ENCODE measurements at regions not wholly inside any gene's neighbourhood (a gene's known extent, or its start where the extent isn't known, plus 50 kb on each side); places are given as distances from the start of the nearest gene placed in this dataset.
"Not testable (repeated sequence)": the region's sequence is repeated elsewhere in the genome, so short reads cannot be mapped to it uniquely, and the experiment has no call there.

DNA sequence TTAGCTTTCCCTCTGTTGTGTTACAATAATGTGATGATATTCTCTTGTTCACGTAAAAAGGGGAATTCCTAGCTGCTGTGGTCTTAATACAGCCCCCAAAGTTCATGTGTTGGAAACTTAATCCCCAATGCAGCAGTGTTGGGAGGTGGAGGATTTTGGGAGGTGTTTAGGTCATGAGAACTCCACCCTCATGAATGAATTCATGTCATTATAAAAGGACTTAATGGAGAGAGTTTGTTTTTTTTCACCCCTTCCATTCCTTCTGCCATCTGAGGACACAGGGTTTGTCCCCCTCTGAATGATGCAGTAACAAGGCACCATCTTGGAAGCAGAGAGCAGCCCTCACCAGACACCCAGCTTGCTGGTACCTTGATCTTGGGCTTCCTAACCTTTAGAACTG, 253.4 kb upstream of the DDHD1 start:
- H3K36me3 Mint-ChIP-seq (ENCODE audit: low read depth): no peaks in the 10 kb centered on the region
- H3K27ac Mint-ChIP-seq: no peak overlapping the region
- H3K9me3 Mint-ChIP-seq: no peaks in the 10 kb centered on the region
- H3K4me1 Mint-ChIP-seq (ENCODE audit: low read depth): no peaks in the 10 kb centered on the region
- no peaks in the 10 kb centered on the region for H3K27me3 Mint-ChIP-seq (ENCODE audit: low read depth)
- no peak overlapping the region for H3K4me3 Mint-ChIP-seq (ENCODE audit: low read depth)
- DNase-seq (ENCODE audit: low spot score): no peak
- intact Hi-C loops (cut with micrococcal nuclease): no loop called here

DNA sequence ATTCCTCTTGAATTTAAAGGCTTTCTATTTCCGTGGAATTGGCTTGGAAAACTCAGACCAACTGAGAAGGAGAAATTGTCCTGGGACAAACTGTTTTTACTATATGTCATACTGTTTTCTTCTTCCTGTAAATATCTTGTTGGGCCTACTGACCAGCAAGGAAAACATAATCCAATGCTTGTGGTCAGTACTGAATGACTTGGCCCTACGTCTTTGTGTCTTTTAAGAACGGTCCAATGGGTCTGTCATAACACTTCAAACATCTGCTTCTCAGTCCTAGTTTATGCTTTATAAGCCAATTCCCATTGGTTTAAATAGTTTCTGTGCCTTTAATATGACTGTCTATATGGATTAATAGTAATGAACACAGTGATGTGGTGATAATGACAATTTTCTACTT, 248.5 kb upstream of the DDHD1 start:
- Mint-ChIP-seq H3K36me3 (ENCODE audit: low read depth) (no peaks in the 10 kb centered on the region), H3K4me1 (ENCODE audit: low read depth) (no peaks in the 10 kb centered on the region), H3K27me3 (ENCODE audit: low read depth) (no peaks in the 10 kb centered on the region), H3K27ac (no peak overlapping the region), H3K9me3 (no peaks in the 10 kb centered on the region), H3K4me3 (ENCODE audit: low read depth) (no peak overlapping the region)
- DNase-seq (ENCODE audit: low spot score): no peak
- intact Hi-C loops (cut with micrococcal nuclease): no loop called here

DNA sequence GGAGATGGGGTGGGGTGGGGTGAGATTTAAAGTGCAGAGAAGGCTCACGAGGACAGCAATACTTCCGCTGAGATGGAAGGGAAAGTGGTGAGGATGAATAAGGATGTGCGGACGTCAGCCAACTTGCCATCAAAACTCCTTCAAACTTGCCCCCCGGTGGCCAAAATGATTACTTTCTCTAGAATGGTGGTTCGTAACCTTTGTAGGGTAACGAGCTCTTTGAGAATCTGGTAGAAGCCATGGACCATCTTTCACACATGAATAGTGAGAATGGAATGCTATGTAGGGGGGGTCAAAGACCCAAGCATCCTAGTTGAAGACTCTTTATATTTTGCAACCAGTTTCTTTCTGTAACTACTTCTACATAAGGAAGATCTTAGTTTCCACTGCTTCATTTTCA, 245.9 kb upstream of the DDHD1 start:
- Mint-ChIP-seq H3K27ac (no peak overlapping the region), H3K27me3 (ENCODE audit: low read depth) (no peaks in the 10 kb centered on the region), H3K9me3 (peaks cover 16% of the 10 kb centered on the region), H3K36me3 (ENCODE audit: low read depth) (no peaks in the 10 kb centered on the region), H3K4me1 (ENCODE audit: low read depth) (no peaks in the 10 kb centered on the region), H3K4me3 (ENCODE audit: low read depth) (no peak overlapping the region)
- intact Hi-C loops (cut with micrococcal nuclease): no loop called here
- DNase-seq (ENCODE audit: low spot score): no peak

- Mint-ChIP-seq H3K27ac (no peak overlapping the region), H3K36me3 (ENCODE audit: low read depth) (no peaks in the 10 kb centered on the region), H3K9me3 (peaks cover 17% of the 10 kb centered on the region), H3K4me1 (ENCODE audit: low read depth) (no peaks in the 10 kb centered on the region), H3K4me3 (ENCODE audit: low read depth) (no peak overlapping the region), H3K27me3 (ENCODE audit: low read depth) (no peaks in the 10 kb centered on the region)
- intact Hi-C loops (cut with micrococcal nuclease): no loop called here
- DNase-seq (ENCODE audit: low spot score): no peak
Measured at GRCh38 chr14:53398616-53399015, 245.5 kb upstream of the DDHD1 start.

DNA sequence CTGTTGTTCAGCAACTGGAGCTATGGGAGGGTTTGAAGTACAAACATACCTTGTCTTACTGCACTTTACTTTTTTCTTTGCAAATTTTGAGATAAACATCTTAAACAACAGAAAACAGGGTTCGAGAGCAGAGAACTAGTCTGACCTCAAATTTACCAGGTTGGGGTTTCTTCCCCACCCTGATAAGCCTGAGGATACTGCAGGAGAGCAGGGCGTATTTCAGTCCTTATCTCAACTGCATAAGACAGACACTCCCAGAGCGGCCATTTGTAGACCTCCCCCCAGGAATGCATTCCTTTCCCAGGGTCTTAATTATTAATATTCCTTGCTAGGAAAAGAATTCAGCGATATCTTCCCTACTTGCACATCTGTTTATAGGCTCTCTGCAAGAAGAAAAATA, 242.1 kb upstream of the DDHD1 start:
- H3K9me3 Mint-ChIP-seq: peaks cover 17% of the 10 kb centered on the region
- H3K4me3 Mint-ChIP-seq (ENCODE audit: low read depth); H3K27ac Mint-ChIP-seq; H3K36me3 Mint-ChIP-seq (ENCODE audit: low read depth); intact Hi-C loops (cut with micrococcal nuclease); H3K27me3 Mint-ChIP-seq (ENCODE audit: low read depth); H3K4me1 Mint-ChIP-seq (ENCODE audit: low read depth); DNase-seq (ENCODE audit: low spot score): not testable (repeated sequence)

- no peak for DNase-seq (ENCODE audit: low spot score)
- Mint-ChIP-seq H3K9me3 (peaks cover 17% of the 10 kb centered on the region), H3K27me3 (ENCODE audit: low read depth) (no peaks in the 10 kb centered on the region), H3K4me3 (ENCODE audit: low read depth) (no peak overlapping the region), H3K27ac (no peak overlapping the region), H3K4me1 (ENCODE audit: low read depth) (no peaks in the 10 kb centered on the region), H3K36me3 (ENCODE audit: low read depth) (no peaks in the 10 kb centered on the region)
- intact Hi-C loops (cut with micrococcal nuclease): no loop called here
Measured at GRCh38 chr14:53391631-53392285, 238.6 kb upstream of the DDHD1 start.

GRCh38 chr14:53391156-53391555, 238.0 kb upstream of the DDHD1 start:
- no peak for DNase-seq (ENCODE audit: low spot score)

DNA sequence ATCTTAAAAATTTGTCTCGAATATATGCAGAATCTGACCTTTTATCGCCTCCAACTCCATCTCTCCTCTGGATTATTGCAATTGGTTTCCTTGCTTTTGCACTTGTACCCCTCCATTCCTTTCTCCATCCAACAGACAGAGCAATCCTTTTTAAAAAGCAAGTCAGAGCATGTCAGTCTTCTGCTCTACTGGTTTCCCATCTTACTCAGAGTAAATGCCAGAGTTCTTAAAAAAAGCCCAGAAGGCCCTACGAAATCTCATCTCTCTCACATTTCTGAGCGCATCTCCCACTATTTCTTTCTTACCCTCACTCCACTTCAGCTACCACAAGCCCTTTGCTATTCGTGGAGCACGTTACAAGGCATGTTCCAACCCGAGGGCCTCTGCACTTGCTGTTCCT, 236.9 kb upstream of the DDHD1 start:
- H3K27me3 Mint-ChIP-seq (ENCODE audit: low read depth): no peaks in the 10 kb centered on the region
- intact Hi-C loops (cut with micrococcal nuclease): no loop called here
- H3K36me3 Mint-ChIP-seq (ENCODE audit: low read depth): no peaks in the 10 kb centered on the region
- peaks cover 8% of the 10 kb centered on the region for H3K9me3 Mint-ChIP-seq
- no peak for DNase-seq (ENCODE audit: low spot score)
- no peak overlapping the region for H3K27ac Mint-ChIP-seq
- H3K4me1 Mint-ChIP-seq (ENCODE audit: low read depth): no peaks in the 10 kb centered on the region
- H3K4me3 Mint-ChIP-seq (ENCODE audit: low read depth): no peak overlapping the region

More at GRCh38 chr14:53391156-53391555, 238.0 kb upstream of the DDHD1 start:
- H3K27me3 Mint-ChIP-seq (ENCODE audit: low read depth): no peaks in the 10 kb centered on the region
- intact Hi-C loops (cut with micrococcal nuclease): no loop called here
- no peak overlapping the region for H3K4me3 Mint-ChIP-seq (ENCODE audit: low read depth)
- H3K36me3 Mint-ChIP-seq (ENCODE audit: low read depth): no peaks in the 10 kb centered on the region
- H3K27ac Mint-ChIP-seq: no peak overlapping the region
- no peaks in the 10 kb centered on the region for H3K4me1 Mint-ChIP-seq (ENCODE audit: low read depth)
- peaks cover 12% of the 10 kb centered on the region for H3K9me3 Mint-ChIP-seq

DNA sequence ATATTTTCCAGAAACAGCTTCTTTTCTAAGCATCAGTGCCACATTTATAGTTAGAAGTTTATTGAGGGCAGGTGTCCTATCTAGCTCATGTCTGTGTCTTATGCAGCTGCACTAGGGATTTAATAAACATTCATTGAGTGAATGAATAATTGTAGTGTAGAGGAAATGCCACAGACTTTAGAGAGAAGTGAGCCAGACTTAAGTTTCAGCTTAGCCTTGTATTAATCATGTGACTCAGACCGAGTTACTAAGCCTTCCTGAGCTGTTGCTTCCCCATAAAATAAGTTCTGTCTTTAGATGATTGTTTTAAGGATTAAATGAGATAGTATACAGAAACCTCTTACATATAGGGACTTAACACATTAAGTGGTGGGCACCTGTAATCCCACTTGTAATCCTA, 236.1 kb upstream of the DDHD1 start:
- Mint-ChIP-seq H3K9me3 (peaks cover 2% of the 10 kb centered on the region), H3K4me3 (ENCODE audit: low read depth) (no peak overlapping the region), H3K36me3 (ENCODE audit: low read depth) (no peaks in the 10 kb centered on the region), H3K4me1 (ENCODE audit: low read depth) (no peaks in the 10 kb centered on the region), H3K27me3 (ENCODE audit: low read depth) (no peaks in the 10 kb centered on the region), H3K27ac (no peak overlapping the region)
- no peak for DNase-seq (ENCODE audit: low spot score)
- intact Hi-C loops (cut with micrococcal nuclease): no loop called here

- Mint-ChIP-seq H3K4me1 (ENCODE audit: low read depth) (no peaks in the 10 kb centered on the region), H3K9me3 (no peaks in the 10 kb centered on the region), H3K4me3 (ENCODE audit: low read depth) (no peak overlapping the region), H3K36me3 (ENCODE audit: low read depth) (no peaks in the 10 kb centered on the region), H3K27me3 (ENCODE audit: low read depth) (no peaks in the 10 kb centered on the region), H3K27ac (no peak overlapping the region)
- DNase-seq (ENCODE audit: low spot score): no peak
- intact Hi-C loops (cut with micrococcal nuclease): no loop called here
Measured at GRCh38 chr14:53386362-53386761, 233.2 kb upstream of the DDHD1 start.

DNA sequence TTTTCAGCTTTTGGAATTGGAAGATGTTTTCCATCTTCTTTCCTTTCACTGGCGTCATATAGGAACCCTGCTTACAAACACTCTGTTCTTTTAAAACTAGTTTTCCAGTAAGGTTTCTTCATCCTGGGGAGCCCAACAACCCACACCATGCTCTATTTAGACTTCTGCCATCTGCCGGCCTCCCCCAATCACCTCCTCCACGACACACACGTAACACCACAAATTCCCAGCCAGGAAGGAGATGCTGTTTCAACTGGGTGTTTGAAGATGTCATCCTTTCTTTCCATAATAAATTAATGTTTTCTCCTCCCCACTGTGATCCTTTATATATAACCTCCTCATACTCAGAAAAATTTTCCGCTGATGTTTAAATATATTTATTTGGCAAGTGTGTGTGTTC, 231.4 kb upstream of the DDHD1 start:
- Mint-ChIP-seq H3K4me1 (ENCODE audit: low read depth) (no peaks in the 10 kb centered on the region), H3K27ac (no peak overlapping the region), H3K36me3 (ENCODE audit: low read depth) (no peaks in the 10 kb centered on the region), H3K4me3 (ENCODE audit: low read depth) (no peak overlapping the region), H3K27me3 (ENCODE audit: low read depth) (no peaks in the 10 kb centered on the region), H3K9me3 (no peaks in the 10 kb centered on the region)
- DNase-seq (ENCODE audit: low spot score): no peak
- intact Hi-C loops (cut with micrococcal nuclease): no loop called here

DNA sequence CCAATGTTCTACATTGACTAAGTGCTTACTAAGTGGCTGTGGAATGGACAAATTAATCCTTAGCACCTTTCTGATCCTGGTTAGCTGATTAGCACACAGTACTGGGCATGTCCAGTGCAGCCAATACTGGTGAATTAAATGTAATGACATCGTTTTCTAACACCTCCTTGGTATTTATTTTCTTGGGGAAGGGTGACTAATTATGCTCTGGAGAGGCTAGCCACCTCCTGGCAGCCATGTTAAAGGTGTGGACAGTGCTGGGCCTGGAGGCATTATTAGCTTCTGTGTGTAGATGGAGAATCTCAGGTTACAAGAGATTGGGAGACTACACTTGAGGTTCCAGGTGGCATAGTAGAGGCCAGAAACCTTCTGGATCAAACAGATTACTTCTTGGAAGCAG, 230.9 kb upstream of the DDHD1 start:
- Mint-ChIP-seq H3K4me3 (ENCODE audit: low read depth) (no peak overlapping the region), H3K27ac (no peak overlapping the region), H3K4me1 (ENCODE audit: low read depth) (no peaks in the 10 kb centered on the region), H3K9me3 (no peaks in the 10 kb centered on the region), H3K36me3 (ENCODE audit: low read depth) (no peaks in the 10 kb centered on the region), H3K27me3 (ENCODE audit: low read depth) (no peaks in the 10 kb centered on the region)
- intact Hi-C loops (cut with micrococcal nuclease): no loop called here
- no peak for DNase-seq (ENCODE audit: low spot score)

GRCh38 chr14:53381895-53382294, 228.8 kb upstream of the DDHD1 start:
- no peaks in the 10 kb centered on the region for H3K4me1 Mint-ChIP-seq (ENCODE audit: low read depth)
- H3K4me3 Mint-ChIP-seq (ENCODE audit: low read depth): no peak overlapping the region
- H3K27me3 Mint-ChIP-seq (ENCODE audit: low read depth): no peaks in the 10 kb centered on the region
- H3K36me3 Mint-ChIP-seq (ENCODE audit: low read depth): no peaks in the 10 kb centered on the region
- no peak overlapping the region for H3K27ac Mint-ChIP-seq
- intact Hi-C loops (cut with micrococcal nuclease): no loop called here
- DNase-seq (ENCODE audit: low spot score): no peak
- H3K9me3 Mint-ChIP-seq: no peaks in the 10 kb centered on the region

DNA sequence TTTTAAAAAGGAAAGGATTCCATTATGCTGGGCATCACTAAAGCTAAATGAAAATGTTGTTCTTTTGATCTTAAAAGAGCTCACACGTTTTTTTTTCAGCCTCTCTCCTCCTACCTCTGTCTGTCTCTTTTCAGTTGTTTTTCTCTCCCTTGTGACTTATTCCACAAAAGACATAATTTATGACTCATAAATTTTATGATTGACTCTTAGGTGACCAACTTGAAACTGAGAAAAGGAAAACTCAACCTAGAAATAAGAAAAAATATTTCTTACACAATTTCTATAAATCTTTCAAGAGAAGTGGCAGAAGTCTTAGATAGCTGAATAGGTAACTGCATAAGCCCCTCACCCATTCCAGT, 227.7 kb upstream of the DDHD1 start:
- no peak overlapping the region for H3K4me3 Mint-ChIP-seq (ENCODE audit: low read depth)
- intact Hi-C loops (cut with micrococcal nuclease): no loop called here
- no peaks in the 10 kb centered on the region for H3K27me3 Mint-ChIP-seq (ENCODE audit: low read depth)
- H3K36me3 Mint-ChIP-seq (ENCODE audit: low read depth): no peaks in the 10 kb centered on the region
- no peaks in the 10 kb centered on the region for H3K4me1 Mint-ChIP-seq (ENCODE audit: low read depth)
- DNase-seq (ENCODE audit: low spot score): no peak
- H3K9me3 Mint-ChIP-seq: no peaks in the 10 kb centered on the region
- H3K27ac Mint-ChIP-seq: no peak overlapping the region

Measured in activated T-helper 2 cell treated with anti-CD3 and anti-CD28 coated beads, Interferon-gamma antibody, Interleukin-2, Interleukin-4, amounts not matched to agents 10 μg/mL and 5 μg/mL and 100 μg/mL, durations not matched to agents 14 hours and 24 hours and 36 hours (primary cell).